Embryonic facial prominence (tissue), 1 donor: ENCODE measurements at regions not wholly inside any gene's neighbourhood (a gene's known extent, or its start where the extent isn't known, plus 50 kb on each side); places are given as distances from the start of the nearest gene placed in this dataset.

ENCODE experiments used
- DNase-seq: peaks from one replicate; pipeline ENCODE4 v3.0.0-alpha.2; 2016; ENCODE audit errors: extremely low spot score

- DNase-seq, result no peak
Observed at GRCh38 chr4:144572660-144573059, 73.3 kb upstream of the HHIP start.

GRCh38 chr4:144574000-144574399, 72.0 kb upstream of the HHIP start:
- no peak for DNase-seq

- no peak for DNase-seq
Observed at GRCh38 chr4:144574509-144574908, 71.4 kb upstream of the HHIP start.

- no peak for DNase-seq
Observed at GRCh38 chr4:144575181-144575580, 70.8 kb upstream of the HHIP start.

GRCh38 chr4:144578681-144579080, 67.3 kb upstream of the HHIP start:
- no peak for DNase-seq

GRCh38 chr4:144579411-144580030, 66.4 kb upstream of the HHIP start:
- no peak for DNase-seq

- no peak for DNase-seq
Observed at GRCh38 chr4:144580430-144580829, 65.5 kb upstream of the HHIP start.

- DNase-seq, result no peak
Observed at GRCh38 chr4:144582105-144582850, 63.7 kb upstream of the HHIP start.

- no peak for DNase-seq
Observed at GRCh38 chr4:144582975-144583374, 63.0 kb upstream of the HHIP start.

GRCh38 chr4:144583658-144584057, 62.3 kb upstream of the HHIP start:
- no peak for DNase-seq

GRCh38 chr4:144584428-144584827, 61.5 kb upstream of the HHIP start:
- DNase-seq, result no peak

- DNase-seq, result no peak
Observed at GRCh38 chr4:144589512-144589911, 56.4 kb upstream of the HHIP start.

- DNase-seq, result no peak
Observed at GRCh38 chr4:144590020-144590419, 55.9 kb upstream of the HHIP start.

GRCh38 chr4:144591401-144591800, 54.6 kb upstream of the HHIP start:
- DNase-seq, result no peak

GRCh38 chr4:144592264-144592663, 53.7 kb upstream of the HHIP start:
- no peak for DNase-seq

GRCh38 chr4:144594471-144594986, 51.4 kb upstream of the HHIP start:
- no peak for DNase-seq

GRCh38 chr4:144595681-144596080, 50.3 kb upstream of the HHIP start:
- DNase-seq, result no peak
